Right lung (tissue), 2 donors: ENCODE measurements at regions not wholly inside any gene's neighbourhood (a gene's known extent, or its start where the extent isn't known, plus 50 kb on each side); places are given as distances from the start of the nearest gene placed in this dataset.

Experiments
- DNase-seq, 2 donors: peaks; one replicate each; pipeline ENCODE4 v3.0.0-alpha.2; 2013

DNA sequence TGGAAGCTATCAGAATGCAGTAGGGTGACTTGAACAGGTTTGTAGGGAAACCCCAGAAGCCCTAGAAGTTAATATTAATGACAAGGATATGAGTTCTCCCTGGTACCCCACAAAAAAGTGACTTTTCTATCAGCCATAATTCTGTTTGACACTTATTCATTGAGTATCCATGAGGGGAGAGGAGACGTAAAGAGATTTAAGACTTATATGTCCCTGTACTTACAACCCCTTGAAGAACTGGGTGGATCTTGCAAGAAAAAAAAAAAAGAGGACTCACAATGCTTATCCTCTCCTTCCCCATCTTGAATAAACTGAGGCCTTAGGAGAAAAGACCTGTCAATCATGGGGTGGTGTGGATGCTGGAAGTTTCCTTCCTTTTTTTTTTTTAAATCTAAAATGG, 203.5 kb downstream of the CBLN1 start:
- DNase-seq: no peak

DNA sequence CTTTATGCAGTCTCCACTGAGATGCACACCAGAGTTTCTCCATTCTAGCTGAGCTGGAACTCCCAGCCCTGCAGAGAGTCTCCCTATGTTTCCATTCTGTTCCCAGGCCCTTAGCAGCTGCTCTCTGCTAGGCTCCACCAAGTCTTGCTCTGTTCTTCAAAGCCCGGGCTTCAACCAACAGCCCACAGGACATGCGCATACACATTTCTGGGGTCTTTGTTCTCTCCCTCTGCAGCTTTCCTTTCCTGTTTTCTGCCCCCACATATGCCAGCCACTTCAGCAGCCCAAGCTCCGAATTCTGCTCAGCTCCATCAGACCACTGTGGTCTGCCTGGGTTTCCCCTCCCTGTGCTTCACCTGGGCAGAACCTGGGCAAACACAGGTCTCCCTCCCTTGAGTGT, 205.9 kb downstream of the CBLN1 start:
- no peak for DNase-seq

DNA sequence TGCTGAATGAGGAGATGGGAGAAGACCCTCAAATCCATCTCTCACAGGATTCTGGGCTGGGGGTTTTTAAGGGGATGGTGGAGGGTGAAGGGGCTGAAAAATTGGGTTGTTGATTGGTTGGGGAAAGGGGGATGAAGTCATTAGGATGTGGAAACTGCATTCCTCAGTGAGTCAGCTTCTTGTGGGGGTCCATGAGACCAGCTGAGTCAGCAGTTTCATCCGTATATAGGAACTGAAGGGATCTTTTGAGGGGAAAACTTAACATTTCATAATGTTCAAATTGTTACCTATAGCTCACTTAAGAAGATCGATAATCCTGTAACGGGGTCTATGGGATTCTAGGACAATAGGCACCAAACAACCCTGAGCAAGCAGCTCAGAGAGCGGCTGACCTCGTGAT, 213.4 kb downstream of the CBLN1 start:
- no peak for DNase-seq

DNA sequence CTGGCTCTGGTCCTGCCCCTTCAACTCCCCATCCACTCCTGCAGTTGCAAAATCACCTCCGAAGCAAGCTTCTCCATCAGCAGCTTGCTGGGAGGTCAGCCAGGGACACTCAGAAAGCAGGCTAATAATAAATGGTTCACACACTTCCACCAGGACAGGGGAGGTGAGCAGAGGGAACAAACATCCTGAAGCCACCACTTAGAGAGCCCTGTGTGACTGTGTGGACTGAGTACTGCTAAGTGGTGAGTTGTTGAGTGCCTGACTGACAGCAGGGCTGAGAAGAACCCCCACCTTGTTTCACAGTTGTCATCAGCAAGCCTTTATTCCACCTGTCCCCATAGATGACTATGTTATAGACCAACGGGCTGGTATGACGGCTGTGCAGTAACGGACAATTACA, 213.9 kb downstream of the CBLN1 start:
- no peak for DNase-seq

DNA sequence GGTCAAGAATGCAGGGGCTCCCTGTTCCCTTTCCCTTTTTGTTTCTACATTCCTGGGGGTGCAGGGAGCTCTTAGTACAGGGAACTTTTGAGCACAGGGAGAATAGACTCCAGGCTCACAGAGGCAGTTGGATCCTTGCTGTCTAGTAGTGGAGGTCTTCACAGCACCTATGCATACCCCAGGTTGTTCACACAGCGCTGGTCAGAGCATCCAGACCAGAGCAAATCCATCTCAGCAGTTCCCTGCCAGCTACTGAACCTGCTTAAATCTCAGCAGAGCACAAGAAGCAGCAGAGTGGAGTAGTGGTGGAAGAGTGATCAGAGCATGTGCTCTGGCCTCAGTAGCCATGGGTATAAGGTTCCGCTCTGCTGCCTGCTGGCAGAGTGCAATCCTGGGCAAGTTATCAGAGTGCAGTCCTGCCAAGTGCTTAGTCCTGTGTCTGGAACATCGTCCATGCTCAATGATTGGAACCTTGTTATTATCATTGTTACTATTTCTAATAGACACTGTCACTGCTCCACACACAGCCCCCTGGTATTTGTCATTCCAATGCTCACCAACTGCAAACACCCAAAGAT, 220.4 kb downstream of the CBLN1 start:
- no peak for DNase-seq

DNA sequence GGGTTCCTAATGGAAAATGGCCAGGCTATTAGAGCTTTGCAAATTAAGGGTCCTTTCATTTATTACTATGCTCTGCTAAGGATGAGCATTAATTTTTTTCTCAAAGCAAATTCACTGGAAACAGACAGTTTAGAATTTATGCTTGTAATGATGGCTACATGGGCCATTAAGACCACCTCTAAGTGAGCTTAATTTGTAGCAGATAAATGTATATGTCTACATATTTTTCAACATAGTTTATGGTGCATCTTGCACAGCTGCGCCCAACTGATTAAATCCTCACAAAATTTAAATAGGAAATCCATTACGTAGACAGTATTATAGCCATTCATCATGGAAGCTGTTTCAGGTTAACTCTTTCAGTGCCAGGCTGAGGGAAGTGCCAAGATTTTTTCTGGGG, 220.9 kb downstream of the CBLN1 start:
- DNase-seq: no peak

DNA sequence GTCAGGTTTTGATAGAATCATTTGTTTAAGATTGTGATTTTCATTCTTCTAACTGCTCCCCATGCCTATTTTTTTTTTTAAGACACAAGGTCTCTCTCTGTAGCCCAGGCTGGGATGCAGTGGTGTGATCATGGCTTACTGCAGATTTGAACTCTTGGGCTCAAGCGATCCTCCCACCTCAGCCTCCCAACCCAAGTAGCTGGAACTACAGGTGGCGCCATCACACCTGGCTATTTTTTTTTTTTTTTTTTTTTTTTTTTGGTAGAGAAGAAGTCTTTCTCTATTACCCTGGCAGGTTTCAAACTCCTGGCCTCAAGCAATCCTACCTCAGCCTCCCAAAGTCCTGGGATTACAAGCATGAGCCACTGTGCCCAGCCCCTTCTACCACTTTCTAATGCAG, 223.3 kb downstream of the CBLN1 start:
- no peak for DNase-seq

DNA sequence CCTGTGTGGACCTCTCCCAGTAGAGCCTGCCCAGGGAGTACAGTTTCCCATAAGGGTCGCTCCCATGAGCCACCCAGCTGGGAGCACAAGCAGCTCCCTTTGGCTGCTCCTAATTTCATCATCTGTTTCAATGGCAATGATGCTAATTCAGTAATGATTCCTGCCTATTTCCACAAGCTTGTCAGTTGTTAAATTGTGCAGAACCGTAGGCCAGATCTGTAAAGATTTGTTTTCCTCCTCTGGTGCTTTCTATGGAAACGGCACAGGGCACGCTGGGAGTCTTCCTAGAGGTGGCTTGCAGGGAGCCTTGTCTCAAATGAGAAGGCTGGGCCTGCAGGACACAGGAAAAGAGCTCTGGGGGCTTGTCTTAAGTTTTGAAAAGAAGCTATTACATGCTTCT, 223.7 kb downstream of the CBLN1 start:
- DNase-seq: no peak

DNA sequence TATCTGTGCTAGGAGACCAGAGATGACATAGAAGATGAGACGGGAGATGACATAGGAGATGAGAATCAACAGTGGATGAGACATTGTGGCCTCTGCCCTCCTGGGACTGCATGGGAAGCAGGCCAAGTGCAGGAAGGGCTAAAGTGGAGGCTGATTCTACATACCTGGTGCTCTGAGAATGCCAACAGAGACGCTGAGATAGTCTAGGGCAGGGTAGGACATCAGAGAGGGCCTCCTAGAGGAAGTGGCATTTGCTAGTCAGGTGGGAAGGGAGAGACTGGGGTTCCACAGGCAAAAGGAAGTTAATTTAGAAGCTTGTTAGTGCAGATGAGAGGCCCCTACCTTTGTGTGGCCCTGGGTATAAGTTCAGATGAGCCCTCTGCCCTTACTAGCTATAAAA, 224.2 kb downstream of the CBLN1 start:
- no peak for DNase-seq

DNA sequence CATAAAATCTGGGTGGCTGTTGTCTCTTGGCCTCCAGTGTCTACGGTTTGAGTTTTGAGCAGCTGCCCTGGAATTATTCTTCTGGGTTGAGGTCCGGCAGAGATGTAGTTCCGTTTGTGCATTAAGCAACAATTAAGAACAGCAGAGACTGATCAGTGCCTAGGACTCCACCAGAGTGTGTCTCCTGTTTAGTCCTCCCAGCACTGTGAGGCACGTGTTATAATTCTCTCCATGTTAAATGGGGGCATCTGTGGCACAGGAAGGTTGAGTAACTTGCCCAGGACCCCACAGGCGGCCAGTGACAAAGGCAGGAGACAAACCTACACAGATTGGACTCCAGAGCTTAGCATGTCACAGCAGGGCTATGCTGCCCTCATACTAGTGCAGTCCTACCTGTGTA, 225.1 kb downstream of the CBLN1 start:
- no peak for DNase-seq

DNA sequence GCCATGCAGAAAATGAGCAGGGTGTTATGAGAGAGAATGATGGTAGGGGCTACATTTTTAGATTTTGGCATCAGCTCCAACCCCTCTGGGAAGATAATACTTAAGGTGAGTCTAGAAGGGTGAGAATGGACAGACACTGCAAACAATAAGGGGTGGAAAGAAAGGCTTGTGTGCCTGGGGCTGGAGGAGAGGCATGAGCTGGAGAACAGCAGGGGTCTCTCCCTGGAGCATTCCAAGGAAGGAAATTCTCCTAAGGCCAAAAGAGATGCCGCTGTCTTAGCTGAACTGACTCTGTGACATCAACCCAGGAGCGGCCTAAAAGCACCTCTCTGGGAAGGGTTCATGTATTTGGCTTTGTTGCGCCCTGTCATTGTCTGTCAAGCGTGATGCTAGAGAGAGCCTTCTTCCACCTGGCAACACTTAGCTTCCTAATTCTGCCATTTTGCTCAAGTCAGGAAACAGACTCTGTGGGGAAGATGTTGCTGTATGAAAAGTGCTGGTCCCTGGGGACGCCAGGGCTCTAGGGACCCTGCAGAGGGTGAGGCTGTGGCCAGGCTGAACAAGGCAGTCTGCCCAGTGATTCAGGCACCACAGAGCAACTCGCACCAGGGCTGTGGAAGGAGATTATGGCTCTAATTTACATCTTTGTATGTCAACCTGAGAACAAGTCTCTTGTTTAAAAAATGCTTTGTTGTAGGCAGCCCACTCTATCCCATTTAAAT, 225.7 kb downstream of the CBLN1 start:
- no peak for DNase-seq

DNA sequence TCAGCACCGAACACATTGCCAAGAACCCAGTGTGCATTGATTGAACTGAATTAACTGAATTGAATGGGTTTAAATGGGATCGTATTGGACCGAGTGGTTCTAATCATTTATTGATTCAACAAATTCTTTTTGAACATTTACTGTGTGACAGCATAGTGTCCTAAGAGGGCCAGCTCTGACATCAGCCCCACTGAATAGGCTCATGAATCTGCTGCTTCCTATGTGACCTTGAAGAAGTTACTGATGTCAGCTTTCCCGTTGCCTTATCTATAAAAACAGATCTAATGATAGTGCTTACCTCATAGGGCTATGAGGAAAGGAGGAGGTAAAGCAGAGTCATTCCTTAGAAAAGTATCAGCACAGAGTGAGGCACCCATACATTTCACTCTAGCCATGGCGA, 226.3 kb downstream of the CBLN1 start:
- DNase-seq: no peak

DNA sequence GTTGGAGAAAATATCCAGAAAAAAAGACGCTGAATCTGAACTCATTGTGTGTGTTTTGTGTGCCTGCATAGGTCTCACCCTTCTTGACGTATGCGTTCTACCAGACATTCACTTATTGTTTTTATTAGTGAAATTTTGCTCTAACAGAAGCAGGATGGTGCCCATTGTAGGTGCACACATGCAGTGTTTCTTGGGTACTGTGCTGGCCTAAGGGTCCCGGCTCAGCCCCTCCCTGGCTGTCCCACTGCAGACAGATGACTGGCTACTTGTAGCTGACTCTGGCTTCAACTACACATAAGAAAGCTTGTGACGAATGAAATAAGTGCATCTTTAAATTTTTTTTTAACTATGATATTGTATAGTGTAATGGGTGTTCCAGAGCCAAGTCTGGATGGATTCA, 227.0 kb downstream of the CBLN1 start:
- DNase-seq: no peak

DNA sequence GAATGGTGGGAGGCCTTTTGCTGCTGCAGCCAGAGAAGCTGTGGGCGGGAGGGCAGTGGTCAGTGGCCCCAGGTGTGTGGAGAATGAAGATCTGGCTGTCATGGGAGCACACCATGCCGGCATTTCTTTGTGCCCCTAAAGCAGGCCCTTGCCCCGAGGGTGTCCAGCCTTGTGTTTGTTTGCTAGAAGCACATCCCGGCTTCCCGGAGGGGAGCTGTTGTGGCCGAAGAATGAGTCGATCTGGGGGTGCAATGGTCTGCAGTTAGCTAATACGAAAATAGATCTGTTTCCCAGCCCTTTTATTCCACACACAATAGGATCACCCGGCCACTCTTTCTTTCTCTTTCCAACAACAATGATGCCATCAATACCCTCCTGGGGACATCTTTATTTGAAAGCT, 228.8 kb downstream of the CBLN1 start:
- DNase-seq: no peak

DNA sequence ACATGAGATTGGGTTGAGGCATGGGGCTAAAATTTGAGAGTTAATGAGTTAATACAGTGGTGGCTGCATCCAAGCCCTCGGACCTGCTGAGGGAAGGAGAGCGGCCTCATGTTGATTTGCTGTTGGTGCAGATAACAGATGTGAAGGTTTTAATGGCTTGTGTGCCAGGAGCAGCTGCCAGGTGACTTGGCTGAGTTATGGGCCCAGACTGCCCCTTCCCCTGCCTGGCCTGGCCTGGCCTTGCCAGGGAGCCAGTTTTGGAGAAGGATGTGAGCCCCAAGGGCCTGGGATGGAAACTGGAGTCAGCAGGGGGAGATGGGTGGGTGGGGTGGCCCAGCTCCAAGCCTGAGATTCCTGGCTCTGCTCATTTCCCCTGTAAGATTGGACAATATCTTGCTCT, 230.1 kb downstream of the CBLN1 start:
- DNase-seq: no peak

DNA sequence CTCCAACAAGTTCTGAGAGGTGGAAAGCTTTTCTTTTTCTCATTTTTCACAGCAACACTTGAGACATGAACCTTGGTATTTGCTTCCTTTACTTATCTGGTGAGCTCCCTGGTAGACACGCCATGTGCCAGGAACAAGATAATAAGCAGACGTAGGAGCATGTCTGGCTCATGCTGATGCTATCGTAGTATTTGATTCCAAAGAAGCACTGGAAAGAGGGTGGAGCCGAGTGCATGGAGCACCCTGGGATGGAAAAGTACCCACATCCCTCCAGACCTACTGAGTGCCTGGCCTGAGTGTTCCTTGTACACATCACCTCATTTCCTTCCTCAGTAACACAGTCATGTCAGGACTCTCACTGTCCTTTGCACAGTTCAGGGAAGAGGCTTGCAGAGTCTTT, 231.0 kb downstream of the CBLN1 start:
- no peak for DNase-seq

DNA sequence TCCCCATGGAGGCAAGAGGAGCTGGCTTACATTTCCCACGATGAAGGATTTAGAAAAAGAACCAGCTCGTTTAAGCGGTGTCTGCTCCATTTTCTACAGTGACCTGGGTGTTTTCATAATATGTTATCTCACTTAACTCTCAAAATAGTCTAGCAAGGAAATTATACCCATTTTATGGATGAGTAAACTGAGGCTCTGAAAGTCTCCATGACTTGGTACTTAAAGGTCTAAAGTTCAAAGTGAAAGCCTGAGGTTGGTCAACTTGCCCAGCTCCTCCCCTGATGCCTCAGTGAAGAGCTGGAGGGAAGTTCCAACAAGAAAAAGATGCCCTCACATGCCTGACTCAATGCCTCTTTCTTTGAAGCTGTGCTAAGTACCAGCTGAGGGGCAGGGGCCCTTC, 232.0 kb downstream of the CBLN1 start:
- no peak for DNase-seq

DNA sequence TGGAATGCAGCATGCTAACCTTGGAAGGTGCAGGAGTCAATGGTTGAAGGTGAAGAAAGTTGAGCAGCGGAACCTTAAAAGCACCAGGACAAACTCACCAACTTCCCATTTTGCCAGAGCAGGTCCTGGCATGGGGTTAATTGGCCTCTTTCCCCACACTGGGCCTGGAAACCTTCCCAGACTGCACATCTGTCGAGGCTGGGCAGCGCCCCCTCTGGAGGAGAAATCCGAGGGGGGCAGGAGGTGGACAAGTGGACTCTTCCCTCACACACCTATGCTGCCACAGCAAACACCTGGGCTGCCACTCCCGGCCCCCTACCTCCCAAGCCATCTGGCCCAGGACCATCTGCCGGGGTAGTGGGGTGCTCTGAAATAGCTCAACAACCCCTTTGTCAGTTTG, 232.4 kb downstream of the CBLN1 start:
- DNase-seq: no peak

DNA sequence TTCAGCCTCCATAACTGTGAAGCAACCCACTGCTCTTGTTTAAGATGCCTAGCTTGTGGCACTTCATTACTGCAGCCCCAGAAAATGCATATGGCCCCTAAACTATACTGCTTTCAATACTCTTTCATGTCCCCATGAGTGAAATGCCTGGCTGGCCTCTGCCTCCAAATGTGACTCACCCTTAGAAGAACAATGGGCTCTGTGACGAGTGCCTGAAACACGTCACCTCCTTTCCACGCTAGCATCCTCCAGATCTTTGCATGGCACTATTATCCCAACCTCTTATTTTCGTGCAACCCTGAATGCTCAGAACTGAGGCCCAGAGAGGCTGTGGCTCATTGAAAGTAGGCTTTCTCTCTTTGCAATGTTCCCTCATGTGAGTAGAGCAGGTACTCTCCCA, 233.1 kb downstream of the CBLN1 start:
- DNase-seq: no peak

DNA sequence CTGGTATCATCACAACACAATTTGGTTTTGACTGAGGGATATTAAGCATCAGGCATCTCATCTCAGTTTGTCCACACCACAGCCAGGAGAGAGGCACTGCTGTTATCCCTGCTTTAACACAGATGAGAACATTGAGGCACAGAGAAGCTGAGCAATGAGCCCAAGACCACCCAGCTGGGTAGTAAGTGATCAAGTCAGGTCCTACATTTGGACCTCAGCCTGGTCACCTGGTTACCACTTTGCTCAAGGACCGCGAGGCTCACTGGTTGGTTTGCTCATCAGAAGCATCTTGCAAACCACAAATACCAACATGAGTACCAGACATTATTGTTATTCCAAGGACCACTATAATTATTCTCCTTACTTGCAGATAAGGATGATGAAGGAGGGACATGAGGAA, 245.5 kb downstream of the CBLN1 start:
- no peak for DNase-seq

DNA sequence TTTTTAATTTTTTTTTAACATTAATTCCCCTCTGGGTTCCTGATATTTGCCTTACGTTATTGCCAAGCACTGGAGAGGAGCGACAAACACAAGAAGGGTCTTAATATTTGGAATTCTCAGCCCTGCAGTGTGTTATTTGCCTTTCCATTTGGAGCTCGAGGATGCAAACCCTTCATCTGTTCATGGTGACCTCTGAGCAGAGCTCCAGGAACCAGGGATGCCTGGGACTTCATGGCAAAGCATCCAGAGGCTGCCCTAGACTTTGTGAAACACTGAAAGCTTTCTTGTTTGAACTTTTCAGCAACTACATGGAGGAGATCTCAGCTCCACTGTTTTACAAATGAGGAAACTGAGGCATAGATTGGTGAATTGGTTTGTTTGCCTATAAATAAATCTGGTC, 254.2 kb downstream of the CBLN1 start:
- DNase-seq: no peak

DNA sequence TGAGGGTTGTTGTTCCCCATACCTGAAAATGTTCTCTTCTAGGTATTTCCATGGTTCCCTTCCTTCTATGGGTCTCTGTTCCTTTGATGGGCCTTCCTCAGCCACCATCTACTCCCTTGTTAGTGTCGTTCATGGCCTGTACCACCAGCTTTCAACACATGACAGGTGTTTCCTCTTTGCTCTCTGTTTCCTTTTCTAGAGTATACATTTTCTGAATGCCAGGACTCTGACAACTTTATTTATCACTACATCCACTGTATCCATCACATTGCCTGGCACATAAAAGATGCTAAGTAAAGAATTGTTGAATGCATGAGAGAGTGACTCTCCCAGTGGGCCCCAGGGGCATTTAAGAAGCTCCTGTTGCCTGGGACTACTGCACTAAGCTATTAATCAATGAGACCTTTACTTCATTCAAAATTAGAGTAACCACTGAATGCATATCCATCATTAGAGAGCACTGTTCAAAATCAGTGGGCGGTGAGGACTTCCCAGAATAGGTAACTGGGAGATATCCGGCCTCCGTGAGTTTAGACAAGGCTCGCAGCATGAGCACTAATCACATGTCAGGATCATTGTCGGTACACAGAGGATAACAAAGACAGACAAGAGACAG, 255.0 kb downstream of the CBLN1 start:
- DNase-seq: no peak

DNA sequence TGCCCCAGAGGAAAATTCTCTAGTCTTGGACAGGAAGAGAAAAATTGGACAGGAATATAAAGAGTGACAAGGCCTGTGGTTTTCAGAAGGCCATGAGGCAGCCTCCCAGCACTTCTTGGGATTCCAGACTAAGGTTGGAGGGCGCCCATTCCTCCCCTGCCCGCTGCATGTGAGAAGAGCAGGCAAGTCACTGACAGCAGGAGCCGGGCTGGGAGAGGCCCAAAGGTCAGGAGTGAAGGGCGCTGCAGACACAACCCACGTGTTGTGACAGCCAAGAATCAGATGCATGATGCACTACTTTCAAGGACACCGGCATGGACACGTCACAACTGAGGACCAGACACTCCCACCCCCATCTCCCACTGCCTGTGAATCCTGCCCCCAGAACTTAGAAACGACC, 256.7 kb downstream of the CBLN1 start:
- DNase-seq: no peak

DNA sequence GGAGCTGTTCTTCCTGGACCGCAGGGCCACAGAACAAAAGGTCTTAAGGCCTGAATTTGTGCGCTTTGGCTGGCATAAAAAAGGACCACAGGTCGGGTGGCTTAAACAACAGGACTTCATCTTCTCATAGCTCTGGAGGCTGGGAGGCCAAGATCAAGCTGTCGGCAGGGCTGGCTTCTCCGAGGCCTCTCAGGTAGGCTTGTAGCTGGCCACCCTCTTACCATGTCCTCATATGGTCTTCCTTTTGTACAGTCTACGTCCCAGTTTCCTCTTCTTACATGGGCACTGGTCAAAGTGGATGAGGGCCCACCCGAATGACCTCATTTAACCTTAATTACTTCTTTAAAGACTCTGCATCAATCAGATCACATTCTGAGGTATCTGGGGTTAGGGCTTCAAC, 257.6 kb downstream of the CBLN1 start:
- DNase-seq: no peak
